ENCODE measurements at regions not wholly inside any gene's neighbourhood (a gene's known extent, or its start where the extent isn't known, plus 50 kb on each side); places are given as distances from the start of the nearest gene placed in this dataset.

GRCh38 chr11:42301777-42302176 lies 842.3 kb upstream of the LRRC4C start:
- Histone ChIP-seq H3F3A (ENCODE audit: insufficient read depth, low read length, poor library complexity, severe bottlenecking) (no peaks in the 10 kb centered on the region), H3K4me2 (ENCODE audit: low read length) (no peak overlapping the region), H3K27ac (ENCODE audit: low read length) (no peak overlapping the region), H4K20me1 (ENCODE audit: insufficient read depth) (no peaks in the 10 kb centered on the region), H3K36me3 (ENCODE audit: insufficient read depth, low read length) (no peaks in the 10 kb centered on the region), H3K9me2 (ENCODE audit: insufficient read depth, low read length) (no peaks in the 10 kb centered on the region), H3K4me3 (ENCODE audit: low read length) (no peak overlapping the region), H3K79me2 (replicated peaks; ENCODE audit: insufficient read depth, low read length) (no peaks in the 10 kb centered on the region), H2AFZ (ENCODE audit: low read depth, low read length) (no peak overlapping the region), H3K9ac (ENCODE audit: low read length) (no peak overlapping the region), H3K9me3 (ENCODE audit: low read length) (no peaks in the 10 kb centered on the region), H3K27me3 (ENCODE audit: insufficient read depth, low read depth, low read length) (no peaks in the 10 kb centered on the region)
- TF ChIP-seq MXI1 (conservative IDR thresholded peaks at IDR 0.05; ENCODE audit: poor library complexity, severe bottlenecking), result no peak
- no peak for TF ChIP-seq EP300 (conservative IDR thresholded peaks at IDR 0.05; ENCODE audit: poor library complexity, severe bottlenecking)
- no peak for TF ChIP-seq CTCF (IDR thresholded peaks at IDR 0.05; ENCODE audit: poor library complexity, severe bottlenecking)
- TF ChIP-seq POLR2AphosphoS5 (IDR thresholded peaks at IDR 0.05), result no peak
- no peak for TF ChIP-seq TAF1 (IDR thresholded peaks at IDR 0.05; ENCODE audit: low read depth)
- TF ChIP-seq RAD21 (conservative IDR thresholded peaks at IDR 0.05), result no peak
- no peak for TF ChIP-seq SMC3 (conservative IDR thresholded peaks at IDR 0.05; ENCODE audit: poor library complexity)
- no peak for TF ChIP-seq REST (IDR thresholded peaks at IDR 0.05; ENCODE audit: borderline replicate concordance)
- no peak for TF ChIP-seq EZH2 (IDR thresholded peaks at IDR 0.05; ENCODE audit: borderline replicate concordance, insufficient read depth, low read length, poor library complexity, severe bottlenecking)

GRCh38 chr11:42311514-42311913 lies 852.1 kb upstream of the LRRC4C start:
- no peak overlapping the region for H3K4me2 ChIP-seq (ENCODE audit: low read length)
- no peaks in the 10 kb centered on the region for H3F3A ChIP-seq (ENCODE audit: insufficient read depth, low read length, poor library complexity, severe bottlenecking)
- H3K36me3 ChIP-seq (ENCODE audit: insufficient read depth, low read length), result no peaks in the 10 kb centered on the region
- no peak for TF ChIP-seq EP300 (conservative IDR thresholded peaks at IDR 0.05; ENCODE audit: poor library complexity, severe bottlenecking)
- TF ChIP-seq REST (IDR thresholded peaks at IDR 0.05; ENCODE audit: borderline replicate concordance), result no peak
- TF ChIP-seq EZH2 (IDR thresholded peaks at IDR 0.05; ENCODE audit: borderline replicate concordance, insufficient read depth, low read length, poor library complexity, severe bottlenecking), result no peak
- no peak for TF ChIP-seq TAF1 (IDR thresholded peaks at IDR 0.05; ENCODE audit: low read depth)
- no peak for TF ChIP-seq MXI1 (conservative IDR thresholded peaks at IDR 0.05; ENCODE audit: poor library complexity, severe bottlenecking)
- TF ChIP-seq POLR2AphosphoS5 (IDR thresholded peaks at IDR 0.05), result no peak
- no peak for TF ChIP-seq RAD21 (conservative IDR thresholded peaks at IDR 0.05)
- no peak for TF ChIP-seq SMC3 (conservative IDR thresholded peaks at IDR 0.05; ENCODE audit: poor library complexity)
- H3K9ac ChIP-seq (ENCODE audit: low read length), result no peak overlapping the region
- H2AFZ ChIP-seq (ENCODE audit: low read depth, low read length), result no peak overlapping the region
- H3K27me3 ChIP-seq (ENCODE audit: insufficient read depth, low read depth, low read length), result no peaks in the 10 kb centered on the region
- H3K27ac ChIP-seq (ENCODE audit: low read length), result no peak overlapping the region
- no peaks in the 10 kb centered on the region for H3K79me2 ChIP-seq (replicated peaks; ENCODE audit: insufficient read depth, low read length)
- no peak overlapping the region for H3K4me3 ChIP-seq (ENCODE audit: low read length)
- no peaks in the 10 kb centered on the region for H3K9me3 ChIP-seq (ENCODE audit: low read length)
- H3K9me2 ChIP-seq (ENCODE audit: insufficient read depth, low read length), result no peaks in the 10 kb centered on the region
- no peaks in the 10 kb centered on the region for H4K20me1 ChIP-seq (ENCODE audit: insufficient read depth)
